ENCODE measurements at regions not wholly inside any gene's neighbourhood (a gene's known extent, or its start where the extent isn't known, plus 50 kb on each side); places are given as distances from the start of the nearest gene placed in this dataset.

DNA sequence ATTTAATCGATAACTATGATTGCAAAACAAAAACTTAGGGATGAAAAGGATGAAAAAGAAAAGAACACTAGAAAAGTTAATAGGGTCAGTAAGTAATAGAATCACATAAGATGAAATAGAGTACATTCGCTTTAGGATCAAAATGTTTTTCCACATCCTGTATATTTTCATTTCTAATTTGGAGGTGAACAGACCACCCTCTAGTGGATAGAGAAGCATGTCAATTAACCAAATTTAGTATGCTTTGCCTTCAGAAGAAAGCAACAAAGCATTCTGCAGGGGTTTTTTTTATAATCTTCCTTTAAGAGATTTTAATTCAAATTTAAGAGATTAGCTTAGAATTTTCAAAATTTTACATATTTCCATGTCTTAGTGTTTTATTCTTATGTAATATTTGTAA, 611.0 kb upstream of the SGCG start:
- no peak for DNase-seq

DNA sequence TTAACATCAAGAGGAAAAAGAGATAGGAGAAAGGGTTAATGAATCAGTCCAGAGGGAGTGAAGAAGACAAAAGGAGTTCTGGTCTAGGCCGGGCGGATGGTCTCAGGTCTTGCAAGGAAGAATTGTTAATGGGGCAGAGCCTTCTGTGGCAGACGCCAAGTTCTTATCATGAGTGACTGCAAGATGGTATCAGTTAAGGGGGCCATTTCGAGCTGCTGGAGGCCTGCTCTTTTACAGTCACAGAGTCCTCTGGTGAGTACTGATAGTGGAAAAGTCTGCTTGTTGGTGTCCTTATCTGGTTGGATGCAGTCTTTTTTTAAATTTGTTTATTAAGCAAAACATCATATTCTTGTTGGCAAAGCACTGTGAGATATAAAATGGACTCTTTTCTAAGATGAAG, 590.9 kb upstream of the SGCG start:
- DNase-seq = no peak

DNA sequence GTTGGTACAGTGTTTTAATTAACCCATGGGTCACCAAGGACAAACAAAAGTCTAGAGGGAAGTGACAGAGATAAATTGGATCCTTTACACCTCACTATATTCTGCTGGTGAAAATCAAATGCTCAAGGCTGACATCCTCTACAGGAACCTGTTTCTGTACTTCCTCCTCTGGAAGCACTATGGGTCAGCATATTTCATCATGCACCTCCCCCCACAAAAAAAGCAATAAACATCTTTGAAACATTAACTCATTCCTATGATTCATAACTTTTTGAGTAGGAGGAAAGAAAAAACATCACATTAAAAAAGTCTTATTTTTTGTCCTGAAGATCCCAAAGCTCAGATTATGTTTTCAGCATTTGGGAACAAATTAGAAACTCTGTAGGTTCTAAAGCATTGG, 588.3 kb upstream of the SGCG start:
- no peak for DNase-seq

DNA sequence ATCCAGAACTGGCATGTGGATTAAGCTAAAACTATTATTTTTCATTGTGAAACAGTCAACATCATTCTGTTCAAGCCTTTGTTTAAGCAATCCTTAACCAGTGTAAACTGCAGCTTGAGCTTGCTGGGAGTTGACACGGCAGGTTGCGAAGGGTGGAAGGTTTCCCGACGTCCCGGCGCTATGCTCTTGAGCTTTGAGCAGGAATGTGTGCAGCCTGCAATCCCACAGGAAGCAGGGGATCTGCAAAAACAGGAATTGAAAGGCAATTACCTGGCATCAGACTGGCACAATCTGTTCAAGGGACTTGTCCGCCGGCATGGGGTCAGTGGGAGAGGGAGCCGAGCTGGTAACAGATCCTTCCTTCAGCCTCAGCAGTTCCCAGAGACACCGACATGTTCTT, 586.7 kb upstream of the SGCG start:
- DNase-seq = no peak

DNA sequence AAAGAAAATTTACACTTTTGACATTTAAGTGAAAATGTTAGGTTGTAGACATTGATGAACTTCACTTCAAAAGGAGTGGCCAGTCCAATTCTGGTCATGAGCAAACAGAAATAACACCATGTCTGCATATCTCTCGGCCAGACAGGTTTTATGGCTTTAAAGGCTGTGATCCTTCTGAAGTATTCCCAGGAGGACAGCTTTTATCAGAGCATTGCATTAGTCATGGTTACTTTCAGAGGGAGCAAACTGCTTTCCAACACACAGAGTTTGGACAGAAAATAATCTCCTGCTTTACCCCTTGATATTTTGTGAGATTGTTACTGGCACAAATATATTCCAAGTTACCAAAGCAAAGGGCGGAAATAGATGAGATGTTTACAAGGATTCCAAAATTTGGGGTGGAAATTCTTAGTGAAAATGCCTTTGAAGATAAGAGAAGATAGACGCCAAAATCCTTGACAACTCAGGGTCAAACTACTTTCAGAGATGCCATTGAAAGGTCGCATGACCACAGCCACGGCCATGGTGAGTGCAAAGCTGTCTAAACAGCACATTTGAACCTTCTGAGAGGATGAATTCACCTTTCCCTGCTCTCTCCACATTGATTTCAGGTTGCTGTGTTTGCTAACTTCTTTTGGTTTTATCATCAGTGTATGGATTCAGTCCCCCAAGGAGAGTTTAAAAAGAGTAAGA, 584.5 kb upstream of the SGCG start:
- no peak for DNase-seq

DNA sequence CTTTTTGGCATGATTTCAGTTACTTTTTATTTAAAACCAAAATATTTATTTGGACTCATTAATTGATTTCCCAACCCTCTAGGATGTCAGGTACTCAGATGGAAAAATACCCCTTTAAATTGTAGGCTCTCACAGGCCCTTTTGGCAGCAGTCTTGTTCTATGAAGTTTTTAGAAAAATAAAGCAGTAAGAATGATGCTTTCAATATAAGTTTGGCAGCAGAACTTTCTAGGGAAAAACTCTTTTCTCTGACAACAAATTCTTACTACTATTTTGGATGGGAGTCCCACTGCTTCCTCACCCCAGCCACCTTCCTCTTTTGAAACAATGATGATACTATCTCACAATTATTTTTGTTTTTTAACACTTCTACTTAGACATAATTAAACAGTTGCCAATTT, 581.6 kb upstream of the SGCG start:
- DNase-seq = no peak

DNA sequence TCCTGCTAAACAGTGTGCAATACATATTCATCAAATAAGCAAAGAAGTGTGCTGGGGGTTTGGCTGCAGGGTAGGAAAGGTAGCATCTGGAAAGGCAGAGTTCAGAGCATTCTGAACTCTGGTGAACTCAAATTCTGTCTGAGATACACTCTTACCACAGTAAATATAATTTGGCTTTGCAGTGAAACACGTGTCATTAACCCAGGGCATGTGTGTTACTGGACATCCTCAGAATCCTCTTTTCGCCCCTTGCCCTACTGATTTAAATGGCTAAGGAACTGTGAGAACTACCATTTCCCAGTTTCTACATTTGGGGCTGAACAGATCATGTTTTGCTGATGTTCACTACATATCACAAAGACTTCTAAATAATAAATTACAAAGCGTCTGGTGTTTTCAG, 562.8 kb upstream of the SGCG start:
- DNase-seq = no peak

DNA sequence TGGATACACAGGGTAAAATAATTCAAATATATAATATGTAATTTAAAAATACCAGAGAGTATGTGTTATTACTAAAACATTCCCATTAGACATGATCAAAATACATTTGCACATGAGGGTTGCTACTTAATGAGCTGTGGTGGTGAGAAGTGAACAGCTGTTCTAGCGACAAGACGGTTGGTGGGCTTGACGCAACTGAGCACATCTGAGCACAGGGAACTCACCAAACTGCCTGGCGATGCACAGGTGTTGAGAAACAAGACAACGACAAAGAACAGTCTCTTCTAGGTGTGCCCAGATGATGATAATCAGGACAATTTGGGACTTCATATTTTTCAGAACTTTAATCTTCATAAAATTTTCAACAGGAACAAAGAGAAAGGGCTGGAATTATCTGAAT, 555.1 kb upstream of the SGCG start:
- DNase-seq = no peak

DNA sequence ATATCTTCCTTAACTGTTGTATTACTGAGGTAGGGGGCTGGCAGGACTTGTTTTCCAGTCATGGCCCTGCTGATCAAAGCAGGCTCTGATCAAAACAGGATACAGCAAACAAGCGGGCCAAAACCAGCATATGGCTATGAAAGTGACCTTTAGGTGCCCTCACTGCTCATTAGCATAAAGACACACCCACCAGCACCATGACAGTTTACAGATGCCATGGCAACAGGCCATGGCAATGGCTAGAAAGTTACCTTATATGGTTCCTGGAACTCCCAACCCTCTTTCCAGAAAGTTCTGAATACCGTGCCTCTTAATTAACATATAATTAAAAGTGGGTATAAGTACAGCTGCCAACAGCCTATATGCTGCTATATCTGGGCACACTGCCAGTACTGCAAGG, 551.4 kb upstream of the SGCG start:
- DNase-seq = no peak

DNA sequence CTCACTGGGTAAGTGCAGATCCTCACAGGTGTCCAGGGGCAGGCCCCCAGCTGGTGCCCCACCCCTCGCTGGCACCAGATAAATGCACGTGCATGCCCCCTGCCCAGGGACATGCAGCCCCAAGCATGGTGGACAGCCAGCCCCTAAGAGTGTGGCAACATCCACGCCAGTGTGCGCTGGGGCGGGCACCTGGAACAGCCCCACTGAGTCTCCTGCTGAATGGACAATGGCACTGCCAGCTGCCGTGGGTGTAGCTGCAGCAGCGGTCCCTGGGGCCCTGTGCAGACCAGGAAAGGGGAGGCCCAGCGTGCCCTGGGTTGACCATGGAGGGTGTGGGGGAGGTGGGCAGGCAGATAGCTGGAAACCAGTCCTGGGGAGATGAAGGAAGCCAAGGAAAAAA, 538.7 kb upstream of the SGCG start:
- DNase-seq = no peak

DNA sequence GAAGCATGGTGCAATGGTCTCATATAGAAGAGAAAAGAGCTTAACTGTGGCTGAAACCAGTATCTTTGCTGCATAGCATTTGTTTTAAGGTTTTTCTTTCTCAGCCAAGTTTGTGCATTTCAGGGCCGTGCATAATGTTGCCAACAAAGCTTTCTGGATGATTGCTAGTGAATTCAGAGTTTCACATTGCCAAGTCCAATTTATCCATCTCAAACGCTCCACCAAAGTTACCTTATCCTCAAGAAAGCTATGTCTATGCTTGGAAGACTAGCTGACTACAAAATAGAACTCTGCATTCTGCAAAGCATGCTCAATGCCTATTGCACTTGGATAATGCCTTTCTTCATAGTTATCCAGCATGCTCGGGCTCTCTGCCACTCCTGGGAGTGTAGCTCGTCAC, 535.8 kb upstream of the SGCG start:
- no peak for DNase-seq

DNA sequence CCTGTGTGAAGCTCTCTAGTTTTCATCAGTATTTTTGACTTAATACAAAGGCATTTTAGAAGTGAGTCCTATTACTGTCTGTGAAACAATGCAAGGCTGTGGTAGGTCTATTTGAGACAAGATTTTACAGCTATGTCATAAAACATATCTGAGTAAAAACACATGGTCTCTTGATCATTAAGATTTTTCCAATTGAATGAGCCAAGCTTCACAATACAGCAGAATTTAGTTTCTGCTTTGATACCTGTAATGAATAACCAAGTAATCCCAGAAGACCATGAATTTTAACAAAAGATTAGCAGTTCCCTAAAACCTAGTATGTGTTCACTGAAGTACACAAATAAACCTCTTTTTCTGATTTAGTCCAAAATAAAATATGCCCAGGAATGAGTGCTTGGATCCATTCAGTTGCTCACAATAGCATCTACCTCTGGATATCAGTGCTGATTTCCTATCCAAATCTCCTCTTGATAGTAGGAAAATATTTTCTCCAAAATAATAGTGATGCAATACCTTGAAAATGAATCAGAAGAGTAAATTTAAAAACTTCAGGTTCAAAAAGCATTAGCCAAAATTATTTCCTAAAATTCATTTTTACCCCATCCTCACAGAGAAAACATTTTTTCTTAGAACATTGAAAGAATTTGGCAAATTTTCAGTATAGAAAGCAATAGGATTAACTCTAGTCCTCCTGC, 533.5 kb upstream of the SGCG start:
- no peak for DNase-seq

DNA sequence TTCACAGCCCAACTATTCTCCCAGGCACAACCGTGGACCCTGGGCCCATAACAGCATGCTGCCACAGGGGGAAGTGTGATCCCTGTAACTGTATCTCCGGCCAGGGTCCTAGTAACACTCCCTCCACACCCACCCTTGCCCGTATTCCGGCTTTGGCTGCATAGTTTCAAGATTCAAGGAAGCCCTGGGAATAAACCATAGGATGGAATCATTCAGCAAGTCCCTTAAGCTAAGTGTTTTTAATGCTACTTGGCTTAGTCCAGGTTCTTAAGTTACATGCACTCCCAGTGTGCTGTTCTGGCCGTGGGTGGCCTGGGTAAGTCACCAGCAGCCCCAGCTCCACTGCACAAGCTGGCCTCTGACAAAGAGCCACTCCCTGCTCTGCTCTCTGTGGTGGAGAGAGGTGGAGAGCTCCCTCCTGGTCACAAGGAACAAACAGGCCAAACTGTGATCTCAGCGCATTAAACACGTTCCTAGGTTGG, 532.4 kb upstream of the SGCG start:
- no peak for DNase-seq

DNA sequence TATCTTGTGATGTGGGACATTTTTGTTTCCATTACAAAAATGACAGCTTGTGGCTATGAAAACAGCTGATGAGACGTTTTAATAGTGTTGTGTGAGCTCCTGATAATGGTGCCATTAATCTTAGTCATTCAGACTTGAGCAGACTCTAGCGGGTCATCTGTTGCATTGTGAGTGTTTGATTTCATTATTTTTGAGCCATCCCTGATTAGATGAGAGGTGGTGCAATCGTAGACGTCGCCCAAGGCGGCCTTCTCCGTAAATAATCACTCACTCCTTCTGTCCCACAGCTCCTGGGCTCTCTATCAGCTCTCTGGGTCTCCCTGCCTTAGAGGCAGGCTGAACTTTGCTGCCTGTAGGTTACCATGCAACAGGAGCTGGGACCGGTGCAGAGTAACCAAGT, 528.0 kb upstream of the SGCG start:
- no peak for DNase-seq

DNA sequence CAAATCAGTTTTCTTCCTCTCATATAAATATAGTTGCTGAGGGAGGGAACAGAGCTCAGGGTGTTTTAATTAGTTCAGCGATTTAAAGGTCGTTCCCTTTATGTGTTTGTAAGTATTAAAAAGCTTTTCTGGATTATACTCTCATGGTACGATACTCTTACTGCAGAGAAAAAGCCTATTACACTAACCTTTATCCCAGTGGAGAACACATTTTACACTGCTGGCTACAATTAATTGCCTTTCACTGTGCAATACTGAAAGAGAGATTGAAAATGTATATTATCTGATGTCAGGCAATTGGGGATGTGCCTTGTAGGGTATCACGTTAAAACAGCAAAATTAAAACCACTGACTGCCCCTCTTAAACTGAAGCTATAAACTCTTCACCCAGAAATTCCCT, 526.9 kb upstream of the SGCG start:
- DNase-seq = no peak

DNA sequence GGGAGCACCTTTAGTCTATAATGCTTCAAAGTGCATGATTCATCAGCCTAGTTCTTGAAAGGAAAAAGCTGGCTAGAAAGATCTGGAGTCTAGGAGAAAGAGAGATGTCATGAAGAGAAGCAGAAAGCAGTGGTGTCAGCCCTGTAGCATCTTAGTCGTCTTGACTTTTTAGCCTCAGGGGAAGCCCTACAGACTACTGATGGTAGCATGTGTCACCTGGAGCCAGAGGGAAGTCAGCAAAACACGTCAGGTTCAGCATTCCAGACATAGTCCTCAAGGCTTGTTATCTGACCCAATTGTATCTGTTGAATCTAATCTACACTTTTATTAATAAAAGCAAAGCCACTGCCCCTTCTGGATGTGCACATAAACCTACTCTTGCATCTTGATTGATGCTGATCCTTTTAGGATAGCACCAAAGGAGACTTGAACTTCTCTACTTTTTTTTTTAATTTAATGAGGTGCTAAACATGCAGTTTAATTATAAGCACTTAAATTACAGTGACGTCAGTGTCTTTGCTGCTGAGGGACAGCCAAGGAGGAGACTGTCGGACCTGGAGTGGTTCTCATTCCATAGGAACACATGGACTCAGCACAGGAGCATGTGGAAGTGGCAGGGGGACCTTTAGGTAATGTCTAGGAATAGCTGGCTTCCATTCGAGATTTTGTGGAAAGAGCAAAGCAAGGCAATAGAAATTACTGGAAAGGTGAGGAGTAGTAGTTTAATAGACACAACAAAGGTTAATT, 525.5 kb upstream of the SGCG start:
- no peak for DNase-seq

DNA sequence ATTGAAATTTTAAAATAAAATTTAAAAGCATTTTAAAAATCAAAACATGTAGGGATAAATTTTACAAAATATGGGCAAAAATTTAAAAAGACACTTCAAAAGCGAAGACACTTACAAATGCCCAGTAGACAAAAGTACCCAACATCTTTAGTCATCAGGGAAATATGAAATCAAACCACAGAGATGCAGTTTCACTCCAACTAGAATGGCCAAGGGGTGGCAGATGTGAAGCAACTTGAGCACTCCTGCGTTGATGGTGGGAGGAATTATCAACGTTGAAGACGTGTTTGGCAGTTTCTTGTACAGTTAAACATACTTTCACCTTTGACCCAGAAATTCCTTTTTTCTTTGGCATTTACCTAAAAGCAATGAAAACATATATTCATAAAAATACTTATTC, 518.0 kb upstream of the SGCG start:
- no peak for DNase-seq

DNA sequence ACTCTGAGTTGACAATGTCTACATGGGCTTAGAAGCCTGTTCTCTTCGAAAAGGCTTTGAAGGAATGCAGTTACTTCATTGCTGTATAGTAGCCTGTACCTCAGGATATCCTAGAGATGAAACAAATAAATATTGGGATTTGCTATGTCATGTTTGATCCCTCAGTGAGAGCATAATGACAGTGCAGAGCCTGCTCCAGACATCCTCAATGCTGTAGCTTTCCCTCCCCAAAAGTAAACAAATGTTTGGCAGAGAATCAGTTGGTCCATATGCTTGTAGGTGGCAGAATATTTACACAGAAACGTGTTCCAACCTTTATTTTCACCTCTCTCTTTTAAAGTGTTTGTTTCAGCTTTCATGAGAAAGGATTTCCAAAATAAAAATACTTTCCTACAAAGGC, 515.3 kb upstream of the SGCG start:
- no peak for DNase-seq

DNA sequence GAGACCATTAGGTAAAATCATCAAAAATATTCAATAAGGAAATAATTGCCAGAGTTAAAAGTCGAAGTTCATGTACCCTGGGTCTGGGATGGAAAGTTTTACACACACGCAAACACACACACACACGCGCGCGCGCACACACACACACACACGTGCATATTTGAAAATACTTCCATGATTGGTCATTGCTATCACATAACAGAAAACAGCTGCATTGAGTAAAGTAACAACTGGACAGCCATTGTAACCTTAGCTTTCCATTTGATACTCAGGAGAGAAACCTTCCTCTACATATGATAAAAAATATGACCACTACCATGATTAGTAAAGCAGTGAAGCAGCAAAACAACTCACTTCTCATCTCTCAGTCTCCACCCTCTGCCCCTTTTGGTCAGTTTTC, 490.0 kb upstream of the SGCG start:
- DNase-seq = no peak

DNA sequence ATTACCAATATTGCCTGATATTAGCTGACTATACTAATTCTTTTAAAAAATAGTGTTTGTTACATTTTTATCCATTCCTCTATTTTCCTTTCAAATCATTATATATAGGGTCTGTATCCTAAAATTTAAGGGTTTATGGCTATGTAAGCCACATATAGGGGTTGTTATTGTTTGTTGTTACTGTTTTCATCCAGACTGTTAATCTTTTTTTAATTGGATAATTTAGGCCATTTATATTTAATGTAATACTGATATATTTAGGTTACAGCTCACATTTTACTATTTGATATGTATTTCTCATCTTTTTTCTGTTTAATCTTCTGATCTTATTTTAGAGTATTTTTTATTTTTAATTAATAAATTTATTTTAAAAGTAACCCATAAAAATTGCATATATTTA, 487.1 kb upstream of the SGCG start:
- no peak for DNase-seq

DNA sequence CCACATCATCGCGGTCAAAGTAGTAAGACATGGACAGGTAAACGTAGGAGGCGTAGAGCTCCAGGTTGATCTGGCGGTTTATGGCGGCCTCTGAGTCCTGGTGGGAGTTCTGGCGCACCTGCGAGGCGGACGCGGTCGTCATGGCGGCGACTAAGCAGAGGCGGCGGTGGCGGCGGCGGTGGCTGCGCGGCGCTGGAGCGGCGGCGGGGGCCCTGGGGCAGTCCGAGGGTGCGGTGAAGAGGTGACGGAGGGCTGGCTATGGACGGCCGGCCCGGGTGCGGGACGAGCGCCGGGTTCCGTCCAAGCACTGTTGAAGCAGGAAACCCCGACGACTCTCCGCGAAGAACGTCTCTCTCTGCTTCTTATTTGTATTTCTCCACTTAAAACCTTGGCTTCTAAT, 484.3 kb upstream of the SGCG start:
- DNase-seq = no peak

DNA sequence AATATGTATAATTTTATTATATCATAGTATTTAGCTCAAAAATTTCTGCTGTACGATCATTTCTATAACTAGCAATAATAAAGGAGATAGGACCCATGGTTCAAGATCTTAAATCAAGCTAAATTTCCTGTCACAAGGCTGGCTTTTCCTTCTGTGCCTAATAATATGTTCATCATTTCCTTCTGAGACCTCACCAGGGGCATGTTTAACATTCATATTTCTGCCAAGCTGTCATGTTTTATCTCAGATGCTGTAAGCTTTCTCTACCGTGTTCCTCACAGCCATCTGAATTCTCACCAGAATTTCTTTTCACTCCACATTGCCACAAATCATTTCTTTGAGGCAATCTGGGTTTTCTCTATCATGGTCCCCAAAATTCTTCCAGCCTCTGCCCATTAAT, 482.3 kb upstream of the SGCG start:
- no peak for DNase-seq

DNA sequence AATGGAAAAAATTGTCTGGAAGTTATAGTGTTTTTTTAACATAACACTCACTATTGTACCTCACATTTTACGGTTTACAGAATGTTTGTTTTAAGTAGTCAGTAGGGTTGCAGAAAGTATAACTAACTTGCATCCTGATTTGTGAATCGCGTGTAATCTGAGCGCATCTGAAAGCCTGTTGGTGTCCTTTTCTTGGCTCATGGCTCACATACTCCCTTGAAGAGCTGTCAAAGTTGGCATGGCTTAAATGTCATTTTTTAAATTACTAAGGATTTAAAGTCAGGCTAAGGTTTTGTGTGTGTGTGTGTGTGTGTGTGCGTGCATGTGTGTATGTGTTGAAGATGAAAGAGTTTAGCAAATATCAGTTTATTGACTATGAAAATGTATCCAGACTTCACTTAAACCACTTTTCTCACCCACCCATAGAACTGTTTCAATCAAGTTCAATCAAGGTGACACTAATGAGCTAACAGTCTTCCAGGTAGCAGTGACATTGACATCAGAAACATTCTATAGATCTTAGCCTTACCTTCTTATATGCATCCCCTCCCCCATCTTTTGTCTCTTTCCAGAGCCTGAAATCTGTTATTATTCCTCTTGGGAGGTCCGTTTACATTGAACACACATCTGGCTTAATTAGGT, 480.4 kb upstream of the SGCG start:
- DNase-seq = no peak
